GM08714 (cell line): ENCODE measurements at regions not wholly inside any gene's neighbourhood (a gene's known extent, or its start where the extent isn't known, plus 50 kb on each side); places are given as distances from the start of the nearest gene placed in this dataset.

Source experiments
- H3K4me3 ChIP-seq: fragments of 200-500 bp; sonication (Bioruptor generic); 2 replicates; pipeline ENCODE4 v1.5.1; 2014; ENCODE audit warnings: mild to moderate bottlenecking, low read length, inconsistent platforms
- ZNF274 ChIP-seq: IDR thresholded peaks from 2 replicates; pipeline ENCODE4 v1.6.1; 2012; ENCODE audit warnings: mild to moderate bottlenecking, low read depth, low read length

GRCh38 chr13:73601708-73602107 is 532.5 kb downstream of the KLF12 start:
- no peak overlapping the region for H3K4me3 ChIP-seq
- no peak for TF ChIP-seq ZNF274

GRCh38 chr13:73599232-73600128 is 534.7 kb downstream of the KLF12 start:
- no peak overlapping the region for H3K4me3 ChIP-seq
- no peak for TF ChIP-seq ZNF274

- TF ChIP-seq ZNF274: no peak
- no peak overlapping the region for H3K4me3 ChIP-seq
These were observed 536.0 kb downstream of the KLF12 start for GRCh38 chr13:73598020-73598712.

- no peak overlapping the region for H3K4me3 ChIP-seq
- no peak for TF ChIP-seq ZNF274
These were observed 537.6 kb downstream of the KLF5 start for GRCh38 chr13:73596382-73596781.

- H3K4me3 ChIP-seq: no peak overlapping the region
- TF ChIP-seq ZNF274: no peak
These were observed 534.5 kb downstream of the KLF5 start for GRCh38 chr13:73593199-73593765.

- no peak for TF ChIP-seq ZNF274
These were observed 533.1 kb downstream of the KLF5 start for GRCh38 chr13:73591861-73592260.

GRCh38 chr13:73590795-73591194 is 532.0 kb downstream of the KLF5 start:
- no peak overlapping the region for H3K4me3 ChIP-seq
- no peak for TF ChIP-seq ZNF274

More at GRCh38 chr13:73591861-73592260, 533.1 kb downstream of the KLF5 start:
- no peak overlapping the region for H3K4me3 ChIP-seq

GRCh38 chr13:73585236-73585635 is 526.4 kb downstream of the KLF5 start:
- H3K4me3 ChIP-seq: no peak overlapping the region
- no peak for TF ChIP-seq ZNF274

- no peak for TF ChIP-seq ZNF274
- H3K4me3 ChIP-seq: no peak overlapping the region
These were observed 524.5 kb downstream of the KLF5 start for GRCh38 chr13:73583331-73583730.

- no peak for TF ChIP-seq ZNF274
- H3K4me3 ChIP-seq: no peak overlapping the region
These were observed 521.9 kb downstream of the KLF5 start for GRCh38 chr13:73580513-73581267.

GRCh38 chr13:73579574-73580274 is 520.9 kb downstream of the KLF5 start:
- TF ChIP-seq ZNF274: no peak
- no peak overlapping the region for H3K4me3 ChIP-seq

- H3K4me3 ChIP-seq: no peak overlapping the region
- no peak for TF ChIP-seq ZNF274
These were observed 519.6 kb downstream of the KLF5 start for GRCh38 chr13:73578251-73578875.

GRCh38 chr13:73576291-73576690 is 517.5 kb downstream of the KLF5 start:
- no peak for TF ChIP-seq ZNF274
- no peak overlapping the region for H3K4me3 ChIP-seq

- H3K4me3 ChIP-seq: no peak overlapping the region
- no peak for TF ChIP-seq ZNF274
These were observed 514.0 kb downstream of the KLF5 start for GRCh38 chr13:73572824-73573223.
